Omental fat pad (tissue), 3 donors: ENCODE measurements at regions not wholly inside any gene's neighbourhood (a gene's known extent, or its start where the extent isn't known, plus 50 kb on each side); places are given as distances from the start of the nearest gene placed in this dataset.

Source experiments
- ATAC-seq: fragments of 150-250 bp; one replicate; pipeline ENCODE4 v1.9.1; 2016; ENCODE audit warnings: mild to moderate bottlenecking, moderate library complexity; ENCODE audit not compliant: low FRiP score
- DNase-seq: peaks from one replicate; pipeline ENCODE4 v3.0.0-alpha.2; 2019; ENCODE audit warnings: low spot score
- CTCF ChIP-seq, 3 donors: fragments of 450-650 bp; IDR thresholded peaks; one replicate each; pipeline ENCODE4 v1.5.1; 2016 to 2017; ENCODE audit warnings: antibody characterized with exemption in 3 of 3, mild to moderate bottlenecking in 3 of 3, moderate library complexity in 2 of 3

GRCh38 chr5:133882389-133882695 lies 86.1 kb downstream of the C5orf15 start:
- no peak for ATAC-seq
- no peak for TF ChIP-seq CTCF (IDR thresholded peaks at IDR 0.05)
- no peak for DNase-seq

- DNase-seq, result no peak
These were observed 86.6 kb downstream of the C5orf15 start for GRCh38 chr5:133881576-133882388.

GRCh38 chr5:133878236-133878555 lies 90.2 kb downstream of the C5orf15 start:
- no peak for TF ChIP-seq CTCF (IDR thresholded peaks at IDR 0.05)
- DNase-seq (no peak), ATAC-seq (no peak)

More at GRCh38 chr5:133881576-133882388, 86.6 kb downstream of the C5orf15 start:
- ATAC-seq, result no peak
- no peak for TF ChIP-seq CTCF (IDR thresholded peaks at IDR 0.05)

GRCh38 chr5:133877351-133878235 lies 90.8 kb downstream of the C5orf15 start:
- DNase-seq (no peak), ATAC-seq (no peak)
- TF ChIP-seq CTCF (IDR thresholded peaks at IDR 0.05), result no peak

GRCh38 chr5:133876266-133876665 lies 92.2 kb downstream of the C5orf15 start:
- no peak for DNase-seq

GRCh38 chr5:133875179-133875578 lies 93.2 kb downstream of the C5orf15 start:
- DNase-seq (no peak), ATAC-seq (no peak)
- no peak for TF ChIP-seq CTCF (IDR thresholded peaks at IDR 0.05)

More at GRCh38 chr5:133876266-133876665, 92.2 kb downstream of the C5orf15 start:
- ATAC-seq, result no peak
- TF ChIP-seq CTCF (IDR thresholded peaks at IDR 0.05), result no peak
